Smooth muscle cell (in vitro differentiated cells): ENCODE measurements at regions not wholly inside any gene's neighbourhood (a gene's known extent, or its start where the extent isn't known, plus 50 kb on each side); places are given as distances from the start of the nearest gene placed in this dataset.

ENCODE experiments used
- DNase-seq: peaks from one replicate; lab custom pipeline; 2025; ENCODE audit not compliant: unreplicated experiment; lab: John Stamatoyannopoulos, UW
- H2AFZ ChIP-seq: fragments of 200-600 bp; sonication (generic); 2 replicates; pipeline ENCODE4 v1.6.0; 2016; ENCODE audit warnings: antibody characterized with exemption, low read depth, mild to moderate bottlenecking
- H3F3A ChIP-seq: fragments of 200-600 bp; sonication (generic); 2 replicates; pipeline ENCODE4 v1.6.0; 2017; ENCODE audit warnings: antibody characterized with exemption, low read depth
- H3K27ac ChIP-seq: fragments of 200-600 bp; sonication (generic); 2 replicates; pipeline ENCODE4 v1.5.1; 2016; ENCODE audit warnings: low read depth, mild to moderate bottlenecking
- H3K27me3 ChIP-seq: fragments of 200-600 bp; sonication (generic); 2 replicates; pipeline ENCODE4 v1.6.1; 2016; ENCODE audit warnings: low read depth, mild to moderate bottlenecking
- H3K36me3 ChIP-seq: fragments of 200-600 bp; sonication (generic); 2 replicates; pipeline ENCODE4 v1.5.1; 2016; ENCODE audit warnings: low read depth
- H3K4me1 ChIP-seq: fragments of 200-600 bp; sonication (generic); 2 replicates; pipeline ENCODE4 v1.5.1; 2016; ENCODE audit warnings: low read depth
- H3K4me2 ChIP-seq: fragments of 200-600 bp; sonication (generic); 2 replicates; pipeline ENCODE4 v1.6.0; 2016; ENCODE audit warnings: mild to moderate bottlenecking
- H3K4me3 ChIP-seq: fragments of 200-600 bp; sonication (generic); 2 replicates; pipeline ENCODE4 v1.5.1; 2016; ENCODE audit warnings: mild to moderate bottlenecking
- H3K79me2 ChIP-seq: fragments of 200-600 bp; sonication (generic); 2 replicates; pipeline ENCODE4 v1.6.0; 2016; ENCODE audit warnings: low read depth, mild to moderate bottlenecking
- H3K9ac ChIP-seq: fragments of 200-600 bp; sonication (generic); 2 replicates; pipeline ENCODE4 v1.6.0; 2016; ENCODE audit warnings: low read depth
- H3K9me3 ChIP-seq: fragments of 200-600 bp; sonication (generic); replicated peaks from 2 replicates; pipeline ENCODE4 v1.5.1; 2016; ENCODE audit warnings: low read depth
- H4K20me1 ChIP-seq: fragments of 200-600 bp; sonication (generic); 2 replicates; pipeline ENCODE4 v1.6.0; 2016; ENCODE audit warnings: low read depth
- CTCF ChIP-seq: fragments of 200-600 bp; sonication (generic); IDR thresholded peaks from 2 replicates; pipeline ENCODE4 v1.5.1; 2017; ENCODE audit warnings: borderline replicate concordance, mild to moderate bottlenecking, antibody characterized with exemption; ENCODE audit not compliant: insufficient read depth, poor library complexity, severe bottlenecking
- WGBS: methylation state at CpG from one replicate; pipeline ENCODE4 v1.1.7; 2016; ENCODE audit warnings: low lambda C conversion rate; 5-methylcytosine and 5-hydroxymethylcytosine counted together

DNA sequence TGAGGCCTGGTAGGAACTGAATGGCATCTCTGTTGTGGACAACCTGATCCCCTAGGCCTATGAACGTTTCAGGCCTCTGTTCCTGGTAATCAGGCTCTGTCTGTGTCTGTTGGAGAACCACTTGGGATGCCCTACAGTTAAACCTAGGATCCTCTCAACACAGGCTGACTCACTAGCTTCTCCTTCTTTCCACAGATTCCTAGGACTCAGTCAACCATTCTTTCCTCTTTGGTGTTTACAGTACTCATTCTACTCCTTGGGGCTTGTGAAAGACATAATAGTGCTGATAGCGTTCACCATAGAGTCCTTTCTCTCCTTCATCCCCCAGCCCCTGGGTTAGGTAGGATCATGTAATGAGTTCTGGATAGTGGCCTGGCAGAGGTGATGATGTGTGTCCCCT, 544.3 kb downstream of the METTL4 start:
- Histone ChIP-seq H3K4me2 (no peak overlapping the region), H3K27ac (no peak overlapping the region), H3K4me3 (no peak overlapping the region), H3K4me1 (no peaks in the 10 kb centered on the region), H3F3A (no peaks in the 10 kb centered on the region), H4K20me1 (no peaks in the 10 kb centered on the region), H3K9ac (no peak overlapping the region), H3K9me3 (no peaks in the 10 kb centered on the region), H3K27me3 (no peaks in the 10 kb centered on the region), H3K79me2 (no peaks in the 10 kb centered on the region), H3K36me3 (no peaks in the 10 kb centered on the region), H2AFZ (no peak overlapping the region)
- WGBS: 64% methylated on average over 2 of the region's 2 CpGs
- TF ChIP-seq CTCF: no peak
- no peak for DNase-seq

DNA sequence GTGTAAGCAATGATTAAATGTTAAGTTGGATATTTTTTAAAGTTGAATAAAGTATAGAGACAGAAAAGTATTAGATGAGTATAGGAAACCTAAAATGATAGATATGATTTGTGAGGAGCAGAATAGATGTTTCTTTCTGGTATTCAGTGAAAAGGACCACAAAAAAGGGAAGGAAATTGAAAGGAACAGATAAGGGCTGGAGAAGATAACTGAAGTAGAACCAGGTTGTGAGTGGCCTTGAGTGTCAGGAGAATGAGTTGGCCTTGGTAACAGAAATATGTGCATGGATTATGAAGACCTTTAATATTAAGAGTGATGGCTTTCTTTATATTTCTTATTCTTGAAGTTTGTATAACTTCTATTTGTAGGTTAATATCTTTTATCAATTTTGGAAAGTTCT, 543.5 kb downstream of the METTL4 start:
- DNase-seq: no peak
- Histone ChIP-seq H3K4me2 (no peak overlapping the region), H3K9me3 (no peaks in the 10 kb centered on the region), H2AFZ (no peak overlapping the region), H3K36me3 (no peaks in the 10 kb centered on the region), H3K27me3 (no peaks in the 10 kb centered on the region), H3F3A (no peaks in the 10 kb centered on the region), H3K79me2 (no peaks in the 10 kb centered on the region), H3K4me3 (no peak overlapping the region), H4K20me1 (no peaks in the 10 kb centered on the region), H3K4me1 (no peaks in the 10 kb centered on the region), H3K27ac (no peak overlapping the region), H3K9ac (no peak overlapping the region)
- TF ChIP-seq CTCF: no peak

- no peaks in the 10 kb centered on the region for H3F3A ChIP-seq
- no peak overlapping the region for H3K27ac ChIP-seq
- 30% methylated on average over 3 of the region's 3 CpGs for WGBS
- H4K20me1 ChIP-seq: no peaks in the 10 kb centered on the region
- no peak overlapping the region for H3K4me2 ChIP-seq
- H3K4me1 ChIP-seq: no peaks in the 10 kb centered on the region
- H3K79me2 ChIP-seq: no peaks in the 10 kb centered on the region
- DNase-seq: no peak
- no peak for TF ChIP-seq CTCF
- H3K36me3 ChIP-seq: no peaks in the 10 kb centered on the region
- H3K9ac ChIP-seq: no peak overlapping the region
- H3K27me3 ChIP-seq: no peaks in the 10 kb centered on the region
- no peak overlapping the region for H3K4me3 ChIP-seq
- H3K9me3 ChIP-seq: no peaks in the 10 kb centered on the region
- no peak overlapping the region for H2AFZ ChIP-seq
Observed at GRCh38 chr18:2028986-2029385, 542.3 kb downstream of the METTL4 start.

- no peak overlapping the region for H3K27ac ChIP-seq
- no peaks in the 10 kb centered on the region for H3K27me3 ChIP-seq
- H3K36me3 ChIP-seq: no peaks in the 10 kb centered on the region
- no peak overlapping the region for H3K4me2 ChIP-seq
- H3K4me3 ChIP-seq: no peak overlapping the region
- no peaks in the 10 kb centered on the region for H3K4me1 ChIP-seq
- no peak overlapping the region for H2AFZ ChIP-seq
- TF ChIP-seq CTCF: no peak
- H3K9ac ChIP-seq: no peak overlapping the region
- DNase-seq: no peak
- no peaks in the 10 kb centered on the region for H4K20me1 ChIP-seq
- H3K79me2 ChIP-seq: no peaks in the 10 kb centered on the region
- H3K9me3 ChIP-seq: no peaks in the 10 kb centered on the region
- H3F3A ChIP-seq: no peaks in the 10 kb centered on the region
Observed at GRCh38 chr18:2030647-2031046, 540.7 kb downstream of the METTL4 start.
